H1 (cell line): ENCODE measurements at regions not wholly inside any gene's neighbourhood (a gene's known extent, or its start where the extent isn't known, plus 50 kb on each side); places are given as distances from the start of the nearest gene placed in this dataset.

ENCODE experiments used
- EZH2 ChIP-seq: fragments of 200-600 bp; sonication (generic); IDR thresholded peaks from 2 replicates; pipeline ENCODE4 v1.7.1; 2012; ENCODE audit warnings: low read depth, mild to moderate bottlenecking, moderate library complexity, low read length, inconsistent platforms; ENCODE audit not compliant: severe bottlenecking
- GABPA ChIP-seq: IDR thresholded peaks from 2 replicates; pipeline ENCODE4 v1.6.1; 2011; ENCODE audit warnings: mild to moderate bottlenecking, low read length, moderate library complexity, borderline replicate concordance; ENCODE audit not compliant: insufficient read depth
- JUND ChIP-seq: IDR thresholded peaks from 2 replicates; pipeline ENCODE4 v1.6.1; 2011; ENCODE audit warnings: mild to moderate bottlenecking, improper control_type of control experiment, low read length
- POLR2A ChIP-seq, 2 experiments: IDR thresholded peaks; 1 replicate in 1 of 2; 2 replicates in 1 of 2; pipeline ENCODE4 v1.6.1; 2011; ENCODE audit warnings: low read depth in 2 of 2, low read length in 2 of 2, mild to moderate bottlenecking in 2 of 2; ENCODE audit errors: control extremely low read depth in 1 of 2
- RAD21 ChIP-seq, 2 experiments: IDR thresholded peaks in 1 of 2; conservative IDR thresholded peaks in 1 of 2; 2 replicates each; pipeline ENCODE4 v1.6.1; 2011; ENCODE audit warnings: low read depth in 2 of 2, low read length in 2 of 2, improper control_type of control experiment in 1 of 2, inconsistent platforms in 1 of 2, mild to moderate bottlenecking in 1 of 2, moderate library complexity in 1 of 2
- SIN3A ChIP-seq, 2 experiments: IDR thresholded peaks in 1 of 2; conservative IDR thresholded peaks in 1 of 2; 2 replicates each; pipeline ENCODE4 v1.6.1; 2011 to 2012; ENCODE audit warnings: low read length in 2 of 2, improper control_type of control experiment in 1 of 2, low read depth in 1 of 2, mild to moderate bottlenecking in 1 of 2
- TAF1 ChIP-seq: IDR thresholded peaks from 2 replicates; pipeline ENCODE4 v1.6.1; 2011; ENCODE audit warnings: mild to moderate bottlenecking, low read depth, low read length
- ZNF274 ChIP-seq: IDR thresholded peaks from 2 replicates; pipeline ENCODE4 v1.7.0; 2012; ENCODE audit warnings: low read length, borderline replicate concordance; ENCODE audit errors: extremely low read depth

DNA sequence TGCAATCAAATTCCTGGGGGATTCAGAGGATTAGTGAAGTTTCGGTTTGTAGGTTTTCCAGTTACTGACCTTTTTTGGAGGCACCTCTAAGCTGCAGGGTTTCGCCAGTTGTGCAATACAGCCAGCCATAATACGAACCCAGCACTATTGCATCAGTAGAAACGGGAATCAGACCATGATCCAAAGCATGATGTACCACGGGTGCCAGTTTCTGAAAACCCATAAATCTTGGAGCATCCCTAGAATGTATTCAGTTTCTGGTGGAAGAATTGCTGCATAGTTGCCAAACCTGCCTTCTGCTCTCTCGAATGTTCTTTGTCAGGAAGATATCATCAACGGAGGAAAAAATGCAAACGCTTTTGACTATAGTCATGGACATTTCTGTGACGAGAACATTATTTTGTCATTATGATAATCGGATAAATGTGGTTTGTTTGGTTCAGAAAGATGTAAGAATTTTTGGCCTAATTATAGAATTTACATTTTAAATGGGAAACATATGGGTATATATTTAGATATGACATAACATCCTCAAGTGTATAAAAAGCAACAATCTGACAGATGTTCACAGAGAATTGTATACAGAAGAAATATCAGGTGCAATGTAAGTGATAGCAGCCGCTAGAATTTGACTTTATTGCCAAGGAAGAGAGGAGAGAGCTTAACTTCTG lies 186.2 kb upstream of the PRKCQ start:
- TF ChIP-seq EZH2 (no peak), TAF1 (no peak), JUND (no peak), GABPA (no peak), POLR2A (IDR thresholded peaks at IDR 0.05; ENCODE audit: control extremely low read depth in 1 of 2, low read depth in 2 of 2, low read length in 2 of 2) (no peak), ZNF274 (no peak), RAD21 (IDR thresholded peaks at IDR 0.05 in 1 of 2, conservative IDR thresholded peaks at IDR 0.05 in 1 of 2; ENCODE audit: low read depth in 2 of 2, low read length in 2 of 2) (no peak), SIN3A (conservative IDR thresholded peaks at IDR 0.05 in 1 of 2, IDR thresholded peaks at IDR 0.05 in 1 of 2; ENCODE audit: low read depth in 1 of 2, low read length in 2 of 2) (no peak)
